Spleen (tissue), 7 donors: ENCODE measurements at regions not wholly inside any gene's neighbourhood (a gene's known extent, or its start where the extent isn't known, plus 50 kb on each side); places are given as distances from the start of the nearest gene placed in this dataset.

Experiments used
- CTCF ChIP-seq, 11 experiments: fragments of 200-600 bp in 7 of 11; fragments of 450-650 bp in 4 of 11; sonication (generic) in 4 of 11; IDR thresholded peaks in 8 of 11; conservative IDR thresholded peaks in 3 of 11; 1 replicate in 7 of 11; 2 replicates in 4 of 11; pipeline versions ENCODE4 v1.4.0 to v1.8.0; 2016 to 2021; ENCODE audit warnings: antibody characterized with exemption in 11 of 11, inconsistent platforms in 4 of 11, mild to moderate bottlenecking in 1 of 11
- POLR2A ChIP-seq, 3 donors: fragments of 450-650 bp; IDR thresholded peaks; one replicate each; pipeline ENCODE4 v1.5.1; 2017; ENCODE audit warnings: antibody characterized with exemption in 3 of 3, mild to moderate bottlenecking in 1 of 3
- POLR2AphosphoS5 ChIP-seq, 3 donors: sonication (generic); formaldehyde crosslinking; IDR thresholded peaks; one replicate each; pipeline ENCODE4 v1.5.1; 2017; ENCODE audit warnings: antibody characterized with exemption in 3 of 3
- donor health status: DM: no; HTN: no; CAD: no; lungs with moderate emphysema.
- donor health status: DM: no; HTN: no; CAD: no.
- donor health status: DM: no; HTN: no; CAD: no.

- TF ChIP-seq POLR2AphosphoS5 (IDR thresholded peaks at IDR 0.05) (no peak), CTCF (IDR thresholded peaks at IDR 0.05 in 8 of 11, conservative IDR thresholded peaks at IDR 0.05 in 3 of 11) (no peak), POLR2A (IDR thresholded peaks at IDR 0.05) (no peak)
These were observed 704.0 kb upstream of the IGFBP3 start for GRCh38 chr7:46625032-46625431.
